IPS DF 6.9 (cell line): ENCODE measurements at regions not wholly inside any gene's neighbourhood (a gene's known extent, or its start where the extent isn't known, plus 50 kb on each side); places are given as distances from the start of the nearest gene placed in this dataset.
"Not testable (repeated sequence)": the region's sequence is repeated elsewhere in the genome, so short reads cannot be mapped to it uniquely, and the experiment has no call there.

Experiments
- DNase-seq: peaks from one replicate; pipeline ENCODE4 v3.0.0-alpha.2; 2013; ENCODE audit warnings: low read depth, low spot score
- H3K27ac ChIP-seq: one replicate; pipeline ENCODE4 v1.5.1; 2013; ENCODE audit warnings: low read length, control low read depth
- H3K27me3 ChIP-seq: 2 replicates; pipeline ENCODE4 v1.6.1; 2013; ENCODE audit warnings: mild to moderate bottlenecking, low read length; ENCODE audit not compliant: control insufficient read depth, insufficient read depth
- H3K36me3 ChIP-seq: 2 replicates; pipeline ENCODE4 v1.6.1; 2013; ENCODE audit warnings: low read length; ENCODE audit not compliant: control insufficient read depth, insufficient read depth
- H3K4me1 ChIP-seq: 2 replicates; pipeline ENCODE4 v1.6.1; 2013; ENCODE audit warnings: low read length; ENCODE audit not compliant: control insufficient read depth, insufficient read depth
- H3K4me3 ChIP-seq: 2 replicates; pipeline ENCODE4 v1.5.1; 2013; ENCODE audit warnings: mild to moderate bottlenecking, low read length
- H3K9me3 ChIP-seq: 2 replicates; pipeline ENCODE4 v1.6.1; 2013; ENCODE audit warnings: low read length, inconsistent platforms; ENCODE audit not compliant: control insufficient read depth, insufficient read depth
- WGBS: extraction: QIAGEN DNeasy Blood & Tissue Kit; methylation state at CpG from one replicate; pipeline ENCODE4 v1.1.7; 2013; ENCODE audit warnings: mixed read lengths, missing lambda C conversion rate; ENCODE audit not compliant: insufficient read length, insufficient coverage; 5-methylcytosine and 5-hydroxymethylcytosine counted together

DNA sequence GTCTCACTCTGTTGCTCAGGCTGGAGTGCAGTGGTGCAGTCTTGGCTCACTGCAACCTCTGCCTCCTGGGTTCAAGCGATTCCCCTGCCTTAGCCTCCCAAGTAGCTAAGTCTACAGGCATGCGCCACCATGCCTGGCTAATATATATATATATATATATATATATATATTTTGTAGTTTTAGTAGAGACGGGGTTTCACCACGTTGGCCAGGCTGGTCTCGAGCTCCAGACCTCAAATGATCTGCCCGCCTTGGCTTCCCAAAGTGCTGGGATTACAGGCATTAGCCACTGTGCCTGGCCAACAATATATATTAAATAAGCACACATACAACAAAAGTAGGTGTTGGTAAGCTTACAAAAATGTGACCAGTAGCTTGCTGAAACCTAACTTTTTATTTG is 1364.3 kb downstream of the CDH12 start:
- not testable (repeated sequence) for H3K36me3 ChIP-seq, H3K27me3 ChIP-seq, H3K4me3 ChIP-seq, DNase-seq, H3K4me1 ChIP-seq, H3K9me3 ChIP-seq, H3K27ac ChIP-seq
- no CpG with 5 or more reads among the region's 6 CpGs for WGBS

DNA sequence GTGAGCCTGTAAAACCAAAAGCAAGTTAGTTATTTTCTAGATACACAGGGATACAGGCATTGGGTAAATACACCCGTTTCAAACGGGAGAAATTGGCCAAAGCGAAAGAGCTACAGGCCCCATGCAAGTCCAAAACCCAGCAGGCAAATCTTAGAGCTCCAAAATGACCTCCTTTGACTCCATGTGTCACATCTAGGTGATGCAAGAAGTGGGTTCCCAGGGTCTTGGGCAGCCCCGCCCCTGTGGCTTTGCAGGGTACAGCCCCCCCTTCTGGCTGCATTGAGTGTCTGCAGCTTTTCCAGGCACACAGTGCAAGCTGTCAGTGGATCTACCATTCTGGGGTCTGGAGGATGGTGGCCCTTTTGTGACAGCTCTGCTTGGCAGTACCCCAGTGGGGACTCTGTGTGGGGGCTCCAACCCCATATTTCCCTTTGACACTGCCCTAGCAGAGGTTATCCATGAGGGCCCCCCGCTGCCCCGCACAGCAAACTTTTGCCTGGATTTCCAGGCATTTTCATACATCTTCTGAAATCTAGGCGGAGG is 1367.6 kb downstream of the CDH12 start:
- H3K9me3 ChIP-seq, DNase-seq, H3K27me3 ChIP-seq, H3K36me3 ChIP-seq, H3K27ac ChIP-seq, H3K4me1 ChIP-seq, H3K4me3 ChIP-seq: not testable (repeated sequence)
- no CpG with 5 or more reads among the region's 7 CpGs for WGBS

DNA sequence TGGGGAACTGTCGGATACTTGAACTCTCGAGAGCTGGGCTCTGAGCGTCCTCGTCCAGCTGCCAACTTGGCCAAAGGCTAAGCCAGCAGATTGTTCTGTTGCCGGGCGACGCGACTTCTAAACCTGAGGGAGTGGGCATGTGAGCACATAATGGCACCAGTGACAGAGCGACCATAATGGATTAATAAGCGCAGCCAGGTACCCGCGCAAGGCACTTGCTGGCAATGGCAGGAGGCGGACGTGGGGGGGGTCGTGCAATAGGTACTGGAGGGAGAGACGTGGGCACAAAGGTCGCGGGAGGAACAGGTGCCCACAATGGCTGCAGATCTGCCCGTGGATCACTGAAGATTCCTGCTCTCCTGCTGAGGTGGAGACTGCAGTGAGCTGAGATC is 1368.7 kb downstream of the CDH12 start:
- H3K4me1 ChIP-seq, H3K9me3 ChIP-seq, H3K27me3 ChIP-seq, DNase-seq, H3K27ac ChIP-seq, H3K4me3 ChIP-seq, H3K36me3 ChIP-seq: not testable (repeated sequence)
- WGBS, result no CpG with 5 or more reads among the region's 19 CpGs

DNA sequence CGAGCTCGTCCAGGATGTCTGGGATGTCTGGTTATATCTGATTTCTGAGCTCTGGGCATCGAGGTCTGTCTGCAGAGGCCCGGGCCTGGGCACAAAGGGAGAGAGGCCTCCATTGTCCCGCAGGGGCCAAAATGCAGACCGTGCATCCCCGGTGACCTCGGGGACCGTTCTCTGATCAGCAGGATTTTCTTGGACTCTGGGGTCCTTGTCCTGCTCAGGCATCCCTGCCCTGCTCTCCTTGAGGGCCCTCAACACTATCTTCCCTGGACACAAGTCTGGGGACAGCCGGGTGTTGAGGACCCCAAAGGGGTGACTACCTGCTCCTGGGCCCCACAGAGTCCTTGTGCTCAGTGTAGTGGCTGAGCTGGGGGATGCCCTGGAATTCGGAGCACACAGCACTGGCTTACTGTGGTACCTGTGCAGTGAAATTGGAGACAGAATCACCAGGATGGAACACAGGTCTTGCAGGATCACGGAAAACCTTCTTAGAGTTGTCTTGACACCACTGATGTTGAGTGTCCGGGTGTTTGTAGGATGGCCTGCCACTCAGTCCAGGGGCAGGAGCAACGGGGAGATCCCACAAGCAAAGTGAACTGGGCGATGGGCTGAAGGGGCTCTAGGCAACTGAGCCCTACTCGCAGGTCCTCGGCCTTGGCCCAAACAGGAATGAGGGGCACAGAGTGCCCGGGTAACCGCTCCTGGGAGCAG is 1369.2 kb downstream of the CDH12 start:
- not testable (repeated sequence) for DNase-seq, H3K27ac ChIP-seq, H3K9me3 ChIP-seq, H3K27me3 ChIP-seq, H3K36me3 ChIP-seq, H3K4me1 ChIP-seq, H3K4me3 ChIP-seq
- no CpG with 5 or more reads among the region's 19 CpGs for WGBS

DNA sequence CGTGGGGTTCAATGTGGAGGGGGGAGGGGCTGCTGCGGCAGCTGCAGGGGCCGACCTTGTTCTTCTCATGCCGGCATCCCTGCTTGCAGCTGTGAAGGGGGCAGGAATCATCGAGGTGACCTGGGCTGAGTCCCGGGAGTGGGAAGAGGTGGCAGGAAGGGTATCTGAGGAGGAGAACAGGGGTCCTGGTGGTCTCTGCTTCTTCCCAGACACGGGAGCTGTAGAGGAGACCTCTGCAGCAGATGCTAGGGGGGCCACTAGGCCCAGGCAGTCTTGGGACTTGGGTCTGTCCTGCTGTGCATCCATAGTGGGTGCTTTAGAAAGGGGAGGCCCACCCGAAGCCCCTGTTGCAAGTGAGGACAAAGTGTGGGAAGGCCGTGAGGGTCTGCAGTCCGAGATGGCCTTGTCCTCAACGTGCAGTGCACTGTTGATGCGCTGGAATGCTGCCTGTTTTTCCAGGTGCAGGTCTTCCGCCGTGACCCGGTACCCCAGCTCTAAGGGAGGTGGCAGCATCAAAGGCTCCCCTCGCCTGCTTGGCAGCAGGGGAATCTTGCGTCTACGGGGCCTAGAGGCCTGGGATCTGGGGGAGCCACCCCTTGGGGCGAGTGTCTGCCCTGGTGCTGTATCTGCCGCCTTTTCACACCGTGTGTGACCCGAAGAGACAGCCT is 1370.0 kb downstream of the CDH12 start:
- H3K9me3 ChIP-seq, H3K27ac ChIP-seq, H3K4me1 ChIP-seq, DNase-seq, H3K4me3 ChIP-seq, H3K27me3 ChIP-seq, H3K36me3 ChIP-seq: not testable (repeated sequence)
- no CpG with 5 or more reads among the region's 22 CpGs for WGBS

DNA sequence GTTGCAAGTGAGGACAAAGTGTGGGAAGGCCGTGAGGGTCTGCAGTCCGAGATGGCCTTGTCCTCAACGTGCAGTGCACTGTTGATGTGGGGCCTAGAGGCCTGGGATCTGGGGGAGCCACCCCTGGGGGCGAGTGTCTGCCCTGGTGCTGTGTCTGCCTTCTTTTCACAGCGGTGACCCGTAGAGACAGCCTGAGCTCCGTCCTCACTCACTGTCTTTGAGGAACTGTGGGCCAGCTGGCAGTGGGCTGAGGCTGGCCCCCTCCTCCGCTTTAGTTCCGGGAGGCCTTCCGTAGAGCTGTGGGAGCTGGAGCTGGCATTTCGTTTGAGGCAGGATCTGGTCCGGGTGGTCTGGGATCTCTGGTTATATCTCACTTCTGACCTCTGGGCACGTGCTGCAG is 1370.6 kb downstream of the CDH12 start:
- H3K9me3 ChIP-seq, H3K4me3 ChIP-seq, H3K27me3 ChIP-seq, H3K4me1 ChIP-seq, H3K27ac ChIP-seq, DNase-seq, H3K36me3 ChIP-seq: not testable (repeated sequence)
- WGBS, result no CpG with 5 or more reads among the region's 13 CpGs

DNA sequence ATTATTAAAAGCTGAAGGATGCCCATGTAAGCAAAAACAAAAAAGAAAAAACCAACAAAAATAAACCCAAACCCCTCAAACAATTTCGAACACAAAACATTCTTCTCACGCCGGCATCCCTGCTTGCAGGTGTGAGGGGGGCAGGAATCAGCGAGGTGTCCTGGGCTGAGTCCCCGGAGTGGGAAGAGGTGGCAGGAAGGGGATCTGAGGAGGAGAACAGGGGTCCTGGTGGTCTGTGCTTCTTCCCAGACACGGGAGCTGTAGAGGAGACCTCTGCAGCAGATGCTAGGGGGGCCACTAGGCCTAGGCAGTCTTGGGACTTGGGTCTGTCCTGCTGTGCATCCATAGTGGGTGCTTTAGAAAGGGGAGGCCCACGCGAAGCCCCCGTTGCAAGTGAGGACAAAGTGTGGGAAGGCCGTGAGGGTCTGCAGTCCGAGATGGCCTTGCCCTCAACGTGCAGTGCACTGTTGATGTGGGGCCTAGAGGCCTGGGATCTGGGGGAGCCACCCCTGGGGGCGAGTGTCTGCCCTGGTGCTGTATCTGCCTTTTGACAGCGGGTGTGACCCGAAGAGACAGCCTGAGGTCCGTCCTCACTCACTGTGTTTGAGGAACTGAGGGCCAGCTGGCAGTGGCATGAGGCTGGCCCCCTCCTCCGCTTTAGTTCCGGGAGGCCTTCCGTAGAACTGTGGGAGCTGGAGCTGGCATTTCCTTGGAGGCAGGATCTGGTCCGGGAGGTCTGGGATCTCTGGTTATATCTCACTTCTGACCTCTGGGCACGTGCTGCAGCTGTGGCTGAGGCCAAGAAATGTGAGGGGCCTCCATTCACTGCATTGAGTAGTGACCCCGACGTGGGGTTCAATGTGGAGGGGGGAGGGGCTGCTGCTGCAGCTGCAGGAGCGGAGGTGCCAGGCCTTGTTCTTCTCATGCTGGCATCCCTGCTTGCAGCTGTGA is 1371.5 kb downstream of the CDH12 start:
- H3K36me3 ChIP-seq, H3K9me3 ChIP-seq, H3K4me3 ChIP-seq, H3K27me3 ChIP-seq, H3K27ac ChIP-seq, DNase-seq, H3K4me1 ChIP-seq: not testable (repeated sequence)
- WGBS, result no CpG with 5 or more reads among the region's 24 CpGs

DNA sequence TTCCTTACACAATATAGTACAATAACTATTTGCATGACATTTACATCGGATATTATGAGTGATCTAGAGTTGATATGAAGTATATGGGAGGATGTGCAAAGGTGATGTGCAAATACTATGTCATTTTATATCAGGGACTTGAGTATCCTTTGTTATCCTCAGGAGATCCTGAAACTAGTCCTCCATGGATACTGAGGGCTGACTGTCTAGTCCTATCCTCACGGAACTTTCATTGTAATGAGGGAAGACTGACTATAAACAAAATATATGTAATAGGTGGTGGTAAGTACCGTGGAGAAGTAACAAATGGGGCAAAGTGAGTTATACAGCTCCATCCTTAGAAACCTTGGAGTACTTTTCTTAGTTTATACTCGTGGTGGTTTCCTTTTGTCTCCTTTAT is 1373.1 kb downstream of the CDH12 start:
- WGBS, result no CpG with 5 or more reads among the region's 4 CpGs
- H3K36me3 ChIP-seq, H3K27ac ChIP-seq, H3K4me1 ChIP-seq, H3K4me3 ChIP-seq, H3K9me3 ChIP-seq, H3K27me3 ChIP-seq, DNase-seq: not testable (repeated sequence)

DNA sequence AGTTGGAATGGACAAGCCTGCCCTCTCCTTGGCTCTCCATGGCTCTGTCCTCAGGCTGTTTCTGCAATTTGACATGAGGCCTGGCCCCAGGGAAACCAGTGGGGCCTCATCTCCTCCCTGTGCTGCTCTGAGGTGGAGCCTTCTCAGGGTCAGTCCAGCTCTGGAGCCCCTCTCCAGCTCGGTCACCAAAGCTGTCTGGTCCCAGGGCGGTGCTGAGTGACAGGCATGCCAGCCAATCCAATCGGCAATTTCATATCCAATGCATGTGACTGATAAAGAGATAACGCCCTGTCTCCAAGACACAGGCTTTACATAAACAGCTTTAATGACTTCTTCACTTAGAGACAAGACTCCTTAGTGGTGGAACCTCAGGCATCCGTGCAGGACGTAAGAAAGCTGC is 1379.2 kb downstream of the CDH12 start:
- not testable (repeated sequence) for H3K4me3 ChIP-seq, DNase-seq, H3K27ac ChIP-seq, H3K27me3 ChIP-seq, H3K4me1 ChIP-seq, H3K36me3 ChIP-seq, H3K9me3 ChIP-seq
- WGBS, result no CpG with 5 or more reads among the region's 6 CpGs

DNA sequence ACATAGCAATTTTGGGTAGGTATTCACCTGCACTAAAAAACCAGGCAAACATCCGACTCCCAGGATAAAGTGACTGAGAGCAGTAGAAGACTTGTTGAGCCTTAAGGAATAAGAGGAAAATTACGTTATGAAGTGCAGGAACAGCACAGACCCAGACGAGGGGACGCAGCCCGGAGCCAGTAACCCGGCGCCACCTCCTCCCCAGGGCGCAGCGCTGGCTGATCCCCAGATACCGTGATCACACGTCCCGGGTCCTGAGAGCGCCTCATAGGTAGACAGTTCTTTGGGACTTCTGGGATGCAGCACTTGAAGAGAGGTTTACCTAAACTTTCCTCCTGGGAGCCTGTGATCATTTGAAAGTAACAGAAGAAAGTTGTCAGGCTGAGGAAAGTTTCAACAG is 1379.7 kb downstream of the CDH12 start:
- H3K27me3 ChIP-seq, H3K9me3 ChIP-seq, DNase-seq, H3K36me3 ChIP-seq, H3K27ac ChIP-seq, H3K4me3 ChIP-seq, H3K4me1 ChIP-seq: not testable (repeated sequence)
- no CpG with 5 or more reads among the region's 13 CpGs for WGBS
